H9 (cell line): ENCODE measurements at regions not wholly inside any gene's neighbourhood (a gene's known extent, or its start where the extent isn't known, plus 50 kb on each side); places are given as distances from the start of the nearest gene placed in this dataset.

ENCODE experiments used
- DNase-seq: peaks from one replicate; pipeline ENCODE4 v3.0.0-alpha.2; 2017
- H2AFZ ChIP-seq: one replicate; pipeline ENCODE4 v1.6.1; 2013; ENCODE audit warnings: mild to moderate bottlenecking, low read length, control low read depth, moderate library complexity
- H2AK5ac ChIP-seq: 2 replicates; pipeline ENCODE4 v1.6.1; 2013; ENCODE audit warnings: low read length, control low read depth, mixed read lengths; ENCODE audit not compliant: insufficient read length
- H2BK120ac ChIP-seq: one replicate; pipeline ENCODE4 v1.6.1; 2013; ENCODE audit warnings: low read depth, mild to moderate bottlenecking, low read length, control low read depth, inconsistent platforms; ENCODE audit not compliant: poor library complexity, severe bottlenecking
- H2BK12ac ChIP-seq: 2 replicates; pipeline ENCODE4 v1.6.1; 2013; ENCODE audit warnings: low read length, control low read depth, mixed read lengths, low read depth; ENCODE audit not compliant: insufficient read length
- H2BK15ac ChIP-seq: 2 replicates; pipeline ENCODE4 v1.6.1; 2013; ENCODE audit warnings: low read depth, low read length, control low read depth
- H2BK20ac ChIP-seq: one replicate; pipeline ENCODE4 v1.6.1; 2013; ENCODE audit warnings: low read depth, mild to moderate bottlenecking, low read length, control low read depth, inconsistent platforms; ENCODE audit not compliant: poor library complexity, severe bottlenecking
- H2BK5ac ChIP-seq: 2 replicates; pipeline ENCODE4 v1.6.1; 2013; ENCODE audit warnings: low read length, control low read depth, mixed read lengths; ENCODE audit not compliant: insufficient read length
- H3K14ac ChIP-seq: 2 replicates; pipeline ENCODE4 v1.6.1; 2013; ENCODE audit warnings: low read length, control low read depth; ENCODE audit not compliant: insufficient read depth
- H3K18ac ChIP-seq: 2 replicates; pipeline ENCODE4 v1.6.1; 2013; ENCODE audit warnings: low read depth, mild to moderate bottlenecking, mixed read lengths, low read length, control low read depth; ENCODE audit not compliant: insufficient read length
- H3K23ac ChIP-seq: 2 replicates; pipeline ENCODE4 v1.6.1; 2013; ENCODE audit warnings: low read length, control low read depth, mixed read lengths, low read depth; ENCODE audit not compliant: insufficient read length
- H3K23me2 ChIP-seq: 2 replicates; pipeline ENCODE4 v1.6.1; 2013; ENCODE audit warnings: low read depth, mild to moderate bottlenecking, mixed read lengths, low read length, control low read depth; ENCODE audit not compliant: insufficient read length, poor library complexity, severe bottlenecking
- H3K27ac ChIP-seq: 2 replicates; pipeline ENCODE4 v1.5.1; 2013; ENCODE audit warnings: low read length, control low read depth, mixed read lengths, low read depth; ENCODE audit not compliant: insufficient read length
- H3K27me3 ChIP-seq: 2 replicates; pipeline ENCODE4 v1.6.1; 2013; ENCODE audit warnings: low read length, control low read depth, inconsistent platforms; ENCODE audit not compliant: insufficient read depth
- H3K4ac ChIP-seq: 2 replicates; pipeline ENCODE4 v1.6.1; 2013; ENCODE audit warnings: low read depth, mild to moderate bottlenecking, control low read depth, inconsistent platforms, low read length, moderate library complexity
- H3K4me1 ChIP-seq: 2 replicates; pipeline ENCODE4 v1.6.1; 2013; ENCODE audit warnings: low read length, control low read depth, inconsistent platforms; ENCODE audit not compliant: insufficient read depth
- H3K4me2 ChIP-seq: 2 replicates; pipeline ENCODE4 v1.6.1; 2013; ENCODE audit warnings: low read length, control low read depth, mixed read lengths; ENCODE audit not compliant: insufficient read length, insufficient read depth
- H3K56ac ChIP-seq: 2 replicates; pipeline ENCODE4 v1.6.1; 2013; ENCODE audit warnings: low read depth, mild to moderate bottlenecking, mixed read lengths, low read length, control low read depth; ENCODE audit not compliant: insufficient read length
- H3K79me1 ChIP-seq: 2 replicates; pipeline ENCODE4 v1.6.1; 2013; ENCODE audit warnings: low read depth, mild to moderate bottlenecking, moderate library complexity, low read length, control low read depth, inconsistent platforms; ENCODE audit not compliant: insufficient read depth, poor library complexity, severe bottlenecking
- H3K79me2 ChIP-seq: 2 replicates; pipeline ENCODE4 v1.6.1; 2013; ENCODE audit warnings: low read length, control low read depth, inconsistent platforms; ENCODE audit not compliant: insufficient read depth
- H3K9ac ChIP-seq: 2 replicates; pipeline ENCODE4 v1.6.1; 2013; ENCODE audit warnings: low read length, control low read depth, mixed read lengths; ENCODE audit not compliant: insufficient read length; ENCODE audit errors: extremely low read depth
- H3K9me3 ChIP-seq: one replicate; pipeline ENCODE4 v1.6.1; 2013; ENCODE audit warnings: low read depth, low read length, inconsistent platforms; ENCODE audit not compliant: control insufficient read depth
- H3T11ph ChIP-seq: one replicate; pipeline ENCODE4 v1.6.1; 2013; ENCODE audit warnings: mild to moderate bottlenecking, low read length, control low read depth, inconsistent platforms
- H4K20me1 ChIP-seq: one replicate; pipeline ENCODE4 v1.6.1; 2013; ENCODE audit not compliant: control insufficient read depth, insufficient read length, insufficient read depth
- H4K5ac ChIP-seq: 2 replicates; pipeline ENCODE4 v1.6.1; 2013; ENCODE audit warnings: low read depth, mild to moderate bottlenecking, mixed read lengths, low read length, control low read depth; ENCODE audit not compliant: insufficient read length
- H4K8ac ChIP-seq: replicated peaks from 2 replicates; pipeline ENCODE4 v1.6.1; 2013; ENCODE audit warnings: low read length, control low read depth, mixed read lengths, low read depth; ENCODE audit not compliant: insufficient read length
- H4K91ac ChIP-seq: 2 replicates; pipeline ENCODE4 v1.6.1; 2013; ENCODE audit warnings: low read depth, mild to moderate bottlenecking, moderate library complexity, mixed read lengths, low read length, control low read depth; ENCODE audit not compliant: insufficient read length
- H3K27ac Mint-ChIP-seq, 3 experiments: 2 replicates in 2 of 3; 3 replicates in 1 of 3; pipeline ENCODE4 v1.8.0; 2020 to 2021; ENCODE audit warnings: mixed read lengths in 3 of 3, mild to moderate bottlenecking in 1 of 3, moderate library complexity in 1 of 3
- H3K27me3 Mint-ChIP-seq: 2 replicates; pipeline ENCODE4 v1.8.0; 2021; ENCODE audit warnings: low read depth, mild to moderate bottlenecking, moderate library complexity, mixed read lengths
- H3K36me3 Mint-ChIP-seq, 3 experiments: 2 replicates in 2 of 3; 3 replicates in 1 of 3; pipeline ENCODE4 v1.8.0; 2020 to 2021; ENCODE audit warnings: low read depth in 3 of 3, mixed read lengths in 3 of 3; ENCODE audit not compliant: insufficient read depth in 1 of 3
- H3K4me1 Mint-ChIP-seq, 2 experiments: 2 replicates each; pipeline ENCODE4 v1.8.0; 2020; ENCODE audit warnings: mixed read lengths in 2 of 2
- H3K4me3 Mint-ChIP-seq, 2 experiments: 2 replicates in 1 of 2; 3 replicates in 1 of 2; pipeline ENCODE4 v1.8.0; 2020 to 2021; ENCODE audit warnings: mild to moderate bottlenecking in 2 of 2, mixed read lengths in 2 of 2, moderate library complexity in 1 of 2
- H3K9me3 Mint-ChIP-seq, 2 experiments: 2 replicates in 1 of 2; 3 replicates in 1 of 2; pipeline ENCODE4 v1.8.0; 2020; ENCODE audit warnings: mild to moderate bottlenecking in 2 of 2, mixed read lengths in 2 of 2, moderate library complexity in 1 of 2
- WGBS: extraction: QIAGEN DNeasy Blood & Tissue Kit; methylation state at CpG from one replicate; pipeline ENCODE4 v1.1.7; 2013; ENCODE audit warnings: missing lambda C conversion rate, low lambda C conversion rate, mixed read lengths; ENCODE audit not compliant: insufficient read length; ENCODE audit errors: extremely low coverage; 5-methylcytosine and 5-hydroxymethylcytosine counted together
- TF ChIP-seq, protein P1 (sequence below): fragments of 200-600 bp; sonication (generic); conservative IDR thresholded peaks from 3 replicates; pipeline ENCODE4 v1.8.0; 2021; ENCODE audit warnings: antibody characterized with exemption, mild to moderate bottlenecking

DNA sequence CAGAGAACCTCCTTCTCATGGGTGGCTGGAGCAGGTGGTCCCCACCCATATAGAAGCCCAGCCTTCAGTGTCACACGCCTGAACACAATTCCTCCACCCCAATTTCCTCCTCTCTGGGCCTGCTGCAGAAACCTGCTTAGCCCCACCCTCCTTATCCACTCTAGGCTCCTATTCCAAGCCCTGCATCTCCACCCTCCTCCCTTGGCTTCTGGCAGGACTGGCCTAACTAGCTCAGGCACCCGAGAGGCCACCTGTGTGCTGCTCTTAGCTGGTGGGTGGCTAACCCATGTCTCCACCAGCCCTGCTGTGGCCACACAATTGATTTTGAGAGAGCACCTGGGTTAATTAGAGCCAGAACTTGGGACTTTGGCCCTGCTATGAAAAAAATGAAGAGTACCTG lies 77.3 kb upstream of the ATP10B start:
- DNase-seq = no peak
- no peak overlapping the region for H2BK5ac ChIP-seq
- H4K20me1 ChIP-seq = no peaks in the 10 kb centered on the region
- no peak overlapping the region for H2BK120ac ChIP-seq
- no peak overlapping the region for H3K56ac ChIP-seq
- H4K91ac ChIP-seq = no peak overlapping the region
- no peak overlapping the region for H3T11ph ChIP-seq
- H3K4me3 Mint-ChIP-seq = no peak overlapping the region
- no peak overlapping the region for H4K8ac ChIP-seq
- H3K23me2 ChIP-seq = no peaks in the 10 kb centered on the region
- TF ChIP-seq, protein P1, sequence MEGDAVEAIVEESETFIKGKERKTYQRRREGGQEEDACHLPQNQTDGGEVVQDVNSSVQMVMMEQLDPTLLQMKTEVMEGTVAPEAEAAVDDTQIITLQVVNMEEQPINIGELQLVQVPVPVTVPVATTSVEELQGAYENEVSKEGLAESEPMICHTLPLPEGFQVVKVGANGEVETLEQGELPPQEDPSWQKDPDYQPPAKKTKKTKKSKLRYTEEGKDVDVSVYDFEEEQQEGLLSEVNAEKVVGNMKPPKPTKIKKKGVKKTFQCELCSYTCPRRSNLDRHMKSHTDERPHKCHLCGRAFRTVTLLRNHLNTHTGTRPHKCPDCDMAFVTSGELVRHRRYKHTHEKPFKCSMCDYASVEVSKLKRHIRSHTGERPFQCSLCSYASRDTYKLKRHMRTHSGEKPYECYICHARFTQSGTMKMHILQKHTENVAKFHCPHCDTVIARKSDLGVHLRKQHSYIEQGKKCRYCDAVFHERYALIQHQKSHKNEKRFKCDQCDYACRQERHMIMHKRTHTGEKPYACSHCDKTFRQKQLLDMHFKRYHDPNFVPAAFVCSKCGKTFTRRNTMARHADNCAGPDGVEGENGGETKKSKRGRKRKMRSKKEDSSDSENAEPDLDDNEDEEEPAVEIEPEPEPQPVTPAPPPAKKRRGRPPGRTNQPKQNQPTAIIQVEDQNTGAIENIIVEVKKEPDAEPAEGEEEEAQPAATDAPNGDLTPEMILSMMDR = no peak
- no peak overlapping the region for H3K4me2 ChIP-seq
- H3K27me3 Mint-ChIP-seq = no peaks in the 10 kb centered on the region; the same call in 1 of the 2 replicates
- no peak overlapping the region for H2AFZ ChIP-seq
- H3K9me3 Mint-ChIP-seq = no peaks in the 10 kb centered on the region
- H3K27ac ChIP-seq = no peak overlapping the region
- no peak overlapping the region for H2BK12ac ChIP-seq
- no peaks in the 10 kb centered on the region; a peak in 1 of 7 replicates for H3K36me3 Mint-ChIP-seq
- no peak overlapping the region for H2BK15ac ChIP-seq
- H3K27ac Mint-ChIP-seq = no peak overlapping the region
- H3K4ac ChIP-seq = no peak overlapping the region
- no peak overlapping the region for H3K18ac ChIP-seq
- no peak overlapping the region for H2BK20ac ChIP-seq
- H3K4me1 Mint-ChIP-seq = peaks cover 45 to 47% of the 10 kb centered on the region in 2 experiments
- peaks cover 6% of the 10 kb centered on the region; the same call in 1 of the 2 replicates for H3K4me1 ChIP-seq
- H3K79me2 ChIP-seq = no peaks in the 10 kb centered on the region
- H4K5ac ChIP-seq = no peak overlapping the region
- H2AK5ac ChIP-seq = no peak overlapping the region
- H3K23ac ChIP-seq = no peak overlapping the region
- 0 out of 2 replicates have a peak overlapping the region, but pooled peaks have one; percentile 25 for H3K14ac ChIP-seq
- no peak overlapping the region for H3K9ac ChIP-seq
- H3K79me1 ChIP-seq = no peaks in the 10 kb centered on the region
- H3K9me3 ChIP-seq = no peaks in the 10 kb centered on the region
- H3K27me3 ChIP-seq = no peaks in the 10 kb centered on the region
- WGBS = no CpG with 5 or more reads among the region's 2 CpGs
